Ovary (tissue), 3 donors: ENCODE measurements at regions not wholly inside any gene's neighbourhood (a gene's known extent, or its start where the extent isn't known, plus 50 kb on each side); places are given as distances from the start of the nearest gene placed in this dataset.

Experiments used
- POLR2A ChIP-seq: fragments of 450-650 bp; IDR thresholded peaks from one replicate; pipeline ENCODE4 v1.6.1; 2017; ENCODE audit warnings: antibody characterized with exemption, mild to moderate bottlenecking, moderate library complexity
- TF ChIP-seq, protein P1 (sequence below), 3 donors: fragments of 450-650 bp in 2 of 3; fragments of 200-600 bp in 1 of 3; IDR thresholded peaks; one replicate each; pipeline versions ENCODE4 v1.5.1 to v1.8.0; 2016 to 2022; ENCODE audit warnings: antibody characterized with exemption in 3 of 3, mild to moderate bottlenecking in 1 of 3
- donor health status: DM: no; HTN: no; CAD: no.

DNA sequence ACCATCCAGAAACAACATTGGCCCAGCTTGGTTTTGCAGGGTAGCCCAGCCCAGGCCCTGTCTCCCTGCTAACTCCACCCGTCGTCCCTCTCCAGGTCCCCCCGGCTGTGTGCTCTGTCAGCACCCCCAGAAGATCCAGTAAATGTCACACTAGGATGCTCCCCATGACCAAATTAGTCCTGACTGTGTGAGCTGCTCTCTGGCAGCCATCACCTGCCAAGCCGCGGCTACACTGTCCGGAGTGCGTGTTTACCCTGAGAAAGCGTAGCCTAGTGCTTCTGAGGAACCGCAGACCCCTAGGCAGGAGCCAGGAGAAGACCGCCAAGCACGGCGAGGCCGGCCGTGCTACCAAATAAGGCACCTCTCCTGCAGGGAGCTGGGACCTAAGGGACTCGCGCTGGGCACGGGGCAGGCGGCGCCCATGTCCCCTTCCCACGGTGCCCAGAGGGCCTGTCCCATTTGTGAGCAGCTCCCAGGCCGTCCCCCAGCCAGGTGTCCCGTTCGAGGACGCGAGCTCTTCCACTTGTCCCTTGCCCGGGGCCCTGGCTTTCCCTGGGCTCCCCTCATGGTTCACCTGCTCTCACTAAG is 849.9 kb downstream of the RNF144A start:
- TF ChIP-seq, protein P1, sequence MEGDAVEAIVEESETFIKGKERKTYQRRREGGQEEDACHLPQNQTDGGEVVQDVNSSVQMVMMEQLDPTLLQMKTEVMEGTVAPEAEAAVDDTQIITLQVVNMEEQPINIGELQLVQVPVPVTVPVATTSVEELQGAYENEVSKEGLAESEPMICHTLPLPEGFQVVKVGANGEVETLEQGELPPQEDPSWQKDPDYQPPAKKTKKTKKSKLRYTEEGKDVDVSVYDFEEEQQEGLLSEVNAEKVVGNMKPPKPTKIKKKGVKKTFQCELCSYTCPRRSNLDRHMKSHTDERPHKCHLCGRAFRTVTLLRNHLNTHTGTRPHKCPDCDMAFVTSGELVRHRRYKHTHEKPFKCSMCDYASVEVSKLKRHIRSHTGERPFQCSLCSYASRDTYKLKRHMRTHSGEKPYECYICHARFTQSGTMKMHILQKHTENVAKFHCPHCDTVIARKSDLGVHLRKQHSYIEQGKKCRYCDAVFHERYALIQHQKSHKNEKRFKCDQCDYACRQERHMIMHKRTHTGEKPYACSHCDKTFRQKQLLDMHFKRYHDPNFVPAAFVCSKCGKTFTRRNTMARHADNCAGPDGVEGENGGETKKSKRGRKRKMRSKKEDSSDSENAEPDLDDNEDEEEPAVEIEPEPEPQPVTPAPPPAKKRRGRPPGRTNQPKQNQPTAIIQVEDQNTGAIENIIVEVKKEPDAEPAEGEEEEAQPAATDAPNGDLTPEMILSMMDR (IDR thresholded peaks at IDR 0.05) = no peak
- no peak for TF ChIP-seq POLR2A
